Peyer's patch (tissue), 4 donors: ENCODE measurements at regions not wholly inside any gene's neighbourhood (a gene's known extent, or its start where the extent isn't known, plus 50 kb on each side); places are given as distances from the start of the nearest gene placed in this dataset.
"Not testable (repeated sequence)": the region's sequence is repeated elsewhere in the genome, so short reads cannot be mapped to it uniquely, and the experiment has no call there.

ENCODE experiments used
- DNase-seq, 3 donors: peaks; one replicate each; pipeline ENCODE4 v3.0.0-alpha.2; 2017 to 2019
- H3K27ac ChIP-seq, 4 donors: fragments of 200-600 bp; sonication (generic); one replicate each; pipeline ENCODE4 v1.5.1; 2016 to 2019
- H3K27me3 ChIP-seq, 2 donors: fragments of 200-600 bp; sonication (generic); one replicate each; pipeline ENCODE4 v1.5.1; 2019
- H3K36me3 ChIP-seq, 3 donors: fragments of 200-600 bp; sonication (generic); one replicate each; pipeline ENCODE4 v1.5.1; 2016 to 2019
- H3K4me1 ChIP-seq, 4 donors: fragments of 200-600 bp; sonication (generic); one replicate each; pipeline ENCODE4 v1.5.1; 2016 to 2019
- H3K4me3 ChIP-seq, 4 donors: fragments of 200-600 bp; sonication (generic); 1 replicate in 3 of 4; 2 replicates in 1 of 4; pipeline ENCODE4 v1.5.1; 2016 to 2019; ENCODE audit warnings: mild to moderate bottlenecking in 1 of 4
- H3K9me3 ChIP-seq, 4 donors: fragments of 200-600 bp; sonication (generic); one replicate each; pipeline ENCODE4 v1.5.1; 2016 to 2019; ENCODE audit warnings: mild to moderate bottlenecking in 1 of 4
- CTCF ChIP-seq, 6 experiments: fragments of 450-650 bp in 4 of 6; fragments of 200-600 bp in 2 of 6; sonication (generic) in 1 of 6; IDR thresholded peaks; one replicate each; pipeline ENCODE4 v1.5.1; 2017 to 2019; ENCODE audit warnings: antibody characterized with exemption in 6 of 6, mild to moderate bottlenecking in 3 of 6, moderate library complexity in 1 of 6
- POLR2A ChIP-seq, 2 donors: fragments of 450-650 bp; IDR thresholded peaks; one replicate each; pipeline ENCODE4 v1.5.1; 2017; ENCODE audit warnings: antibody characterized with exemption in 2 of 2, mild to moderate bottlenecking in 2 of 2, moderate library complexity in 2 of 2

- Histone ChIP-seq H3K9me3 (no peaks in the 10 kb centered on the region), H3K27me3 (no peaks in the 10 kb centered on the region), H3K36me3 (no peaks in the 10 kb centered on the region), H3K4me1 (no peaks in the 10 kb centered on the region), H3K4me3 (no peak overlapping the region), H3K27ac (no peak overlapping the region)
- DNase-seq, result no peak
- no peak for TF ChIP-seq POLR2A (IDR thresholded peaks at IDR 0.05)
- TF ChIP-seq CTCF (IDR thresholded peaks at IDR 0.05), result no peak
Observed at GRCh38 chr4:117014236-117014635, 71.1 kb downstream of the TRAM1L1 start.

GRCh38 chr4:117010671-117011070 is 74.7 kb downstream of the TRAM1L1 start:
- H3K9me3 ChIP-seq, result no peaks in the 10 kb centered on the region
- H3K36me3 ChIP-seq, result no peaks in the 10 kb centered on the region
- TF ChIP-seq POLR2A (IDR thresholded peaks at IDR 0.05) (no peak), CTCF (IDR thresholded peaks at IDR 0.05) (no peak)
- H3K4me3 ChIP-seq, result no peak overlapping the region
- H3K4me1 ChIP-seq, result no peaks in the 10 kb centered on the region
- no peak for DNase-seq
- no peaks in the 10 kb centered on the region for H3K27me3 ChIP-seq
- no peak overlapping the region for H3K27ac ChIP-seq

- Histone ChIP-seq H3K4me1 (no peaks in the 10 kb centered on the region), H3K9me3 (no peaks in the 10 kb centered on the region)
- no peak for TF ChIP-seq POLR2A (IDR thresholded peaks at IDR 0.05)
- TF ChIP-seq CTCF (IDR thresholded peaks at IDR 0.05), result no peak
Observed at GRCh38 chr4:117001077-117001476, 84.3 kb downstream of the TRAM1L1 start.

GRCh38 chr4:116982656-116983055 is 102.7 kb downstream of the TRAM1L1 start:
- DNase-seq, result no peak
- no peaks in the 10 kb centered on the region for H3K4me1 ChIP-seq
- no peak overlapping the region for H3K4me3 ChIP-seq
- H3K9me3 ChIP-seq, result no peaks in the 10 kb centered on the region
- no peaks in the 10 kb centered on the region for H3K27me3 ChIP-seq
- no peak overlapping the region for H3K27ac ChIP-seq
- H3K36me3 ChIP-seq, result no peaks in the 10 kb centered on the region
- no peak for TF ChIP-seq POLR2A (IDR thresholded peaks at IDR 0.05)

More at GRCh38 chr4:117001077-117001476, 84.3 kb downstream of the TRAM1L1 start:
- no peak overlapping the region for H3K4me3 ChIP-seq
- H3K27me3 ChIP-seq, result no peaks in the 10 kb centered on the region
- no peaks in the 10 kb centered on the region for H3K36me3 ChIP-seq
- no peak overlapping the region for H3K27ac ChIP-seq
- no peak for DNase-seq

GRCh38 chr4:116980436-116980835 is 104.9 kb downstream of the TRAM1L1 start:
- not testable (repeated sequence) for H3K27me3 ChIP-seq, H3K9me3 ChIP-seq, H3K4me3 ChIP-seq, H3K36me3 ChIP-seq, H3K27ac ChIP-seq, H3K4me1 ChIP-seq
- DNase-seq, result peak in 2 of 3 donors; percentile 53 to 70

GRCh38 chr4:116959045-116959444 is 126.3 kb downstream of the TRAM1L1 start:
- Histone ChIP-seq H3K9me3 (no peaks in the 10 kb centered on the region), H3K27me3 (no peaks in the 10 kb centered on the region), H3K4me3 (no peak overlapping the region), H3K27ac (no peak overlapping the region), H3K4me1 (no peaks in the 10 kb centered on the region), H3K36me3 (no peaks in the 10 kb centered on the region)
- no peak for DNase-seq
- TF ChIP-seq POLR2A (IDR thresholded peaks at IDR 0.05), result no peak
- TF ChIP-seq CTCF (IDR thresholded peaks at IDR 0.05), result no peak

- no peak overlapping the region for H3K27ac ChIP-seq
- no peaks in the 10 kb centered on the region for H3K36me3 ChIP-seq
- no peaks in the 10 kb centered on the region for H3K27me3 ChIP-seq
- no peaks in the 10 kb centered on the region for H3K9me3 ChIP-seq
- no peak for DNase-seq
- no peak for TF ChIP-seq CTCF (IDR thresholded peaks at IDR 0.05)
- TF ChIP-seq POLR2A (IDR thresholded peaks at IDR 0.05), result no peak
- no peaks in the 10 kb centered on the region for H3K4me1 ChIP-seq
- no peak overlapping the region for H3K4me3 ChIP-seq
Observed at GRCh38 chr4:116953947-116954346, 131.4 kb downstream of the TRAM1L1 start.
